HG02943 (cell line): ENCODE measurements at regions not wholly inside any gene's neighbourhood (a gene's known extent, or its start where the extent isn't known, plus 50 kb on each side); places are given as distances from the start of the nearest gene placed in this dataset.
"Not testable (repeated sequence)": the region's sequence is repeated elsewhere in the genome, so short reads cannot be mapped to it uniquely, and the experiment has no call there.

ENCODE experiments used
- ATAC-seq: cut with Tn5 transposase; IDR thresholded peaks from one replicate; pipeline ENCODE4 v1.9.1; 2021; ENCODE audit warnings: mild to moderate bottlenecking, low read depth, moderate library complexity; ENCODE audit not compliant: unreplicated experiment

DNA sequence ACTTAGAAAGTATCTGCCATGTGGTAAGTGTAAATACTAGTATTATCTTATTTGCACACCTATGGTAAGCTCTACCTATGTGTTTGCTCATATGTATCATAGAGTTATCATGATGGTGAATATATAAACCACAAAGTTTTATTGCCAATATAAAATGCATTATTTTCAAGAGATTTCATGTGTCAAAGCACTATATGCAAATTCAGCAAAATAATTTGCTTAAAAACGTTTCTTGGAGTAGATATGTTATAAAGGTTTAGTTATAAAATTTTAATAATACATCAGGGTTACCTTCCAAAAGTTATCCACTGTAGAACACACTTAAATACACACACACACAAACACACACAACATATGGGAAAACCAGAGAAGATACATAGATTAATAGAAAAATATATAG is 1431.7 kb upstream of the C9orf72 start:
- no peak for ATAC-seq

DNA sequence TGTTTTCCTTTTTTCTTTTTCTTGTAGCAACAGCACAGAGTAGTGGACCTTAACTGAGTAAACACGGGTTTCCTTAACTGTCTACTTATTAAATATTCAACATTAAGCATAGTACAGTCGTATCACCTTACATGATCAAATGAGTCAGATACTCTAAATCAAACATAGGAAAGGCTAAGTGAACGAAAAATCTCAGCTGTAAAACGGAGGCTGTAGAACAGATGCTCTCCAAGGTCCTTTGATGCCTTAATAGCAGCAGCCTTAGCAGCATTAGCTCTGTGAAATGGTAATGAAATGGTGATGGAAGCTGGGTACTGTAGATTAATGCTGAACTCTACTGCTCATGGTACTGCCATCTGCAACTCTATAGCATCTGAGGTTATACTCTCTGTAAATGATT is 1433.3 kb upstream of the C9orf72 start:
- ATAC-seq = no peak

DNA sequence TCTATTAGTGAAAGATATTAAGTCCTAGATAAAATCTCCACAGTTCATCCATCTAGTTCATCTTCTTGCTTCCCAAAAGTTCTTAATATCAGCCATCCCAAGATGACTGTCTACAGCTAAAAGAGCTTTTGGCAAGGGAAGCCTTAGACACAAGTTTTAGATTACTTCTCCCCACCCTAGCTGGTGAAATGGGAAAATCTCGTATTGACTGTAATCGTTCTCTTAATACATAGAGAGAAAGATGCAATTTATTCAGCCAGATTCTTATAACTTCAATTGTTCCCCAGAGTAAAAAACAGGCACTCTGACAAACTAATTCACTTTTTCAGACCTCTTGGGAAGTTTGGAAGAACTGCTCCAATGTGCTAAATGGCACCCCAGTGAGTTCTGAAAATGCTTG is 1439.6 kb upstream of the C9orf72 start:
- no peak for ATAC-seq

- ATAC-seq = no peak
These were observed 1448.4 kb upstream of the C9orf72 start for GRCh38 chr9:29021632-29022031.

- no peak for ATAC-seq
These were observed 1465.1 kb upstream of the C9orf72 start for GRCh38 chr9:29038332-29038731.

GRCh38 chr9:29039258-29039657 is 1466.0 kb upstream of the C9orf72 start:
- no peak for ATAC-seq

GRCh38 chr9:29043072-29043471 is 1469.8 kb upstream of the C9orf72 start:
- ATAC-seq = no peak

DNA sequence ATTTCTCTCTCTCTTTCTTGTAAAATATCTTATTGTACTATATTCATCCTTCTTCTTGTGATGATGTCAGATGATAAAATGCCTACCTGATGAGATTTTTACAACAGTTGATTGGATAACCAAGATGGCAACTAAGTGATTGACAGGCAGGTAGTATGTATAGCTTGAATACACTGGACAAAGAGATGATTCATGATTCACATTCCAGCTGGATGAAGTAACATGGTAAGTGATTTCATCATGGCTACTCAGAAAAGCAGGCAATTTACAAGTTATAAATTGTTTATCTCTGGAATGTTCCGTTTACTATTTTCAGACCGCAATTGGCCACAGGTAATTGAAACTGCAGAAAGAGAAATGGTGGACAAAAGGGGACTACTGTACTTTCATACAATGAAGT is 1471.7 kb upstream of the C9orf72 start:
- no peak for ATAC-seq

DNA sequence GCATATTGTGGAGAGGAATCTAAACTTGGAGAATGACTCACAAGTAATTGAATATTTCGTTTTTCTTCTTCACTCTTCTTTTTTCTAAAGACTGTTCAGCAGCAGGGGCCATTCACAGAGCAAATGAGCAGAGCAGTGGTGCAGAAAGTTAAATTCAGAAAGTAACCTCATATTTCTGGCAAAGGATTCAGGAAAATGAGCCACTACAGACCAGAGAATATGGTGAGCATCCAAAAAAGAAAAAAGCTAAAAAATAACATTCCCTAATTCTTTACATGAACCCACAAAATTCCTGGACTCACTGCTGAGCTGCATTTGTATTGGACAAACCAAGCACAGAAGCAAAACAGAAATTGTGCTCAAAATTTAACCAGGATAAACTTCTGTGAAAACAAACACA is 1486.8 kb upstream of the C9orf72 start:
- ATAC-seq = no peak

- ATAC-seq = no peak
These were observed 1489.2 kb upstream of the C9orf72 start for GRCh38 chr9:29062446-29062845.

DNA sequence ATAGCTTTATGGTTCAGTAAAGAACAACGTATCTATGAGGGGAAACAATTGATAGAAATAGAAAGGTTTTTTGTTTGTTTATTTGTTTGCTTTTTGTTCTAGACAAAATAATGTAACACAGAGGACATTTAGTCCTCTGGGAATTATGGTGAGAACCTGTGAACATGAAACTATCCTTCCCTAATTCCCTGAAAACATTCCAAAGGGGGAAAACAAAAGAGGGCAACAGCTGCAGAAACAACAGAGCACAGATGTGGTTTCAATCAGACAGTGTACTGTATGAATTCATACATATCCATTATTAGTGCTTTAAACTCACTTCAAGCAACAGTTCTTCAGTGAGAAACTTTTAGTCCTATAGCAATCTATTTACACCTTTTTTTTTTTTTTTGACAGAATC is 1489.8 kb upstream of the C9orf72 start:
- no peak for ATAC-seq

GRCh38 chr9:29066141-29066640 is 1492.9 kb upstream of the C9orf72 start:
- no peak for ATAC-seq

DNA sequence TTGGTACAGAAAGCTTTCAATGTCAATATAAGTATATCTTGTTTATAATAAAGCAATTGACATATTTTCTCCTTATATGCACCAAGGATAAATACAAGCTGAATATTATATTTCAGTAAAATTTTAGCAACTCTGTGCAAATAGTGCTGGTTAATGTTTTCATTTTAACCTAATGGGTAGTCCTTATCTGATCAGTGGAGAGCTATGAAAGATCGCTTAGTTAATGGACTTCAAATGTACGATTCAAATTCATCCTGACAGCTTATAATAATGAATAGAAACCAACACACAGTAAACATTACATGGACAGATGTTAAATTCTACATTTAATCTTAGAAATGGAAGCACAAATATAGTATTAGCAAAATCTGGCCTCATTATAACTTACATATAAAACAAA is 1495.2 kb upstream of the C9orf72 start:
- no peak for ATAC-seq

DNA sequence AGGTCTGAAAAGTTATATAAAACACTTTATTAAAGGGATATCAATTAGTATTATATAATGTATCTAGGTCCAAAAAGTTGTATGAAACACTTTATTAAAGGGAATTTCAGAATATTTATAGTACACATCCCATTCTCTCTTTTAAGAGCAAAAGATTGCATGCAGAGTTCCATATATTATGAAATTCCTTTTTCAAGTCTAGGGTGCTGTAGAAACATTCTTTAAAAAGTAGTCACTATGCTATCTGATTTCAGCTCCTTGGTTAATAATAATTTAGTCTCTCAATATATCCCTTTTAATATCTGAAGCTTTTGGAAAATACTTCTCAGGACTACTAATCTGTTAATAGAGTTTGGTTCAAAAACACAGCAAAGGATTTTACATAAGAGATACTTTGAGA is 1496.1 kb upstream of the C9orf72 start:
- ATAC-seq = no peak

GRCh38 chr9:29078063-29078666 is 1504.9 kb upstream of the C9orf72 start:
- no peak for ATAC-seq

GRCh38 chr9:29100762-29101161 is 1527.5 kb upstream of the C9orf72 start:
- ATAC-seq = no peak

GRCh38 chr9:29104166-29104565 is 1530.9 kb upstream of the C9orf72 start:
- ATAC-seq = not testable (repeated sequence)

GRCh38 chr9:29118555-29118954 is 1545.3 kb upstream of the C9orf72 start:
- no peak for ATAC-seq

DNA sequence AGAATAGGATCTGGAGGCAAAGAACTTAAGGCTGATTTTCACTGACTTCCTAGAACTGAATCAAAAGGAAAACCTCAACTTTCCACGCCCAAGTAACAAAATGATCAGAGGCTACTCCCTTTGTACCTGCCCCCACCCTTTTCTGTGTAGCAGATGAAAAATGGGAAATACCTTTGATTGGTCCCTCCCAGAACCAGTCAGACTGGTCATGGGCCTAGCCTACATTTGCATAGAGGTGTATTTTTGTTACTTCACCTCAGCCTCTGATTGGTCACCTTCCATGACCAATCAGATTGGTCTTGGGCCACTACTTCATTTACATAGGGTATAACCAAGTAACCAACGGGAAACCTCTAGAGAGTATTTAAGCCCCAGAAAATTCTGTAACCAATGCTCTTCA is 1553.5 kb upstream of the C9orf72 start:
- no peak for ATAC-seq

GRCh38 chr9:29129763-29130162 is 1556.5 kb upstream of the C9orf72 start:
- ATAC-seq = no peak

GRCh38 chr9:29144476-29144875 is 1571.2 kb upstream of the C9orf72 start:
- no peak for ATAC-seq

GRCh38 chr9:29150606-29151005 is 1577.3 kb upstream of the C9orf72 start:
- no peak for ATAC-seq
